Upper lobe of right lung (tissue), 1 donor: ENCODE measurements at regions not wholly inside any gene's neighbourhood (a gene's known extent, or its start where the extent isn't known, plus 50 kb on each side); places are given as distances from the start of the nearest gene placed in this dataset.

Experiments
- ATAC-seq: fragments of 200-7000 bp; cut with Tn5 transposase; one replicate; pipeline ENCODE4 v1.9.1; 2020; ENCODE audit warnings: mild to moderate bottlenecking, moderate library complexity
- DNase-seq: peaks from one replicate; pipeline ENCODE4 v3.0.0-alpha.2; 2020
- H3K27ac ChIP-seq: fragments of 200-600 bp; one replicate; pipeline ENCODE4 v1.8.0; 2022
- H3K27me3 ChIP-seq: fragments of 200-600 bp; one replicate; pipeline ENCODE4 v1.8.0; 2022; ENCODE audit warnings: mild to moderate bottlenecking
- H3K36me3 ChIP-seq: fragments of 200-600 bp; one replicate; pipeline ENCODE4 v1.8.0; 2022
- H3K4me1 ChIP-seq: fragments of 200-600 bp; one replicate; pipeline ENCODE4 v1.8.0; 2022
- H3K4me3 ChIP-seq: fragments of 200-600 bp; one replicate; pipeline ENCODE4 v1.8.0; 2022; ENCODE audit warnings: mild to moderate bottlenecking
- H3K9me3 ChIP-seq: fragments of 200-600 bp; one replicate; pipeline ENCODE4 v1.8.0; 2022
- intact Hi-C: fragments of 100-400 bp; cut with DNase I; formaldehyde crosslinking; loops from one replicate; pipeline ENCODE4 v1.11.0; 2022
- TF ChIP-seq, protein P1 (sequence below): fragments of 200-600 bp; IDR thresholded peaks from one replicate; pipeline ENCODE4 v1.8.0; 2022; ENCODE audit warnings: antibody characterized with exemption
- donor health status: DM: no; HTN: yes; CAD: no; lungs with severe emphysema.

GRCh38 chr7:15866753-15867152, 180.3 kb upstream of the MEOX2 start:
- TF ChIP-seq, protein P1, sequence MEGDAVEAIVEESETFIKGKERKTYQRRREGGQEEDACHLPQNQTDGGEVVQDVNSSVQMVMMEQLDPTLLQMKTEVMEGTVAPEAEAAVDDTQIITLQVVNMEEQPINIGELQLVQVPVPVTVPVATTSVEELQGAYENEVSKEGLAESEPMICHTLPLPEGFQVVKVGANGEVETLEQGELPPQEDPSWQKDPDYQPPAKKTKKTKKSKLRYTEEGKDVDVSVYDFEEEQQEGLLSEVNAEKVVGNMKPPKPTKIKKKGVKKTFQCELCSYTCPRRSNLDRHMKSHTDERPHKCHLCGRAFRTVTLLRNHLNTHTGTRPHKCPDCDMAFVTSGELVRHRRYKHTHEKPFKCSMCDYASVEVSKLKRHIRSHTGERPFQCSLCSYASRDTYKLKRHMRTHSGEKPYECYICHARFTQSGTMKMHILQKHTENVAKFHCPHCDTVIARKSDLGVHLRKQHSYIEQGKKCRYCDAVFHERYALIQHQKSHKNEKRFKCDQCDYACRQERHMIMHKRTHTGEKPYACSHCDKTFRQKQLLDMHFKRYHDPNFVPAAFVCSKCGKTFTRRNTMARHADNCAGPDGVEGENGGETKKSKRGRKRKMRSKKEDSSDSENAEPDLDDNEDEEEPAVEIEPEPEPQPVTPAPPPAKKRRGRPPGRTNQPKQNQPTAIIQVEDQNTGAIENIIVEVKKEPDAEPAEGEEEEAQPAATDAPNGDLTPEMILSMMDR: no peak

GRCh38 chr7:15864626-15864991, 178.1 kb upstream of the MEOX2 start:
- Histone ChIP-seq H3K27me3 (no peaks in the 10 kb centered on the region), H3K27ac (no peak overlapping the region), H3K36me3 (no peaks in the 10 kb centered on the region), H3K4me1 (peaks cover 4% of the 10 kb centered on the region), H3K9me3 (no peaks in the 10 kb centered on the region), H3K4me3 (no peak overlapping the region)
- TF ChIP-seq, protein P1: no peak
- ATAC-seq (no peak), DNase-seq (no peak)
- intact Hi-C loops: no loop called here

More at GRCh38 chr7:15866753-15867152, 180.3 kb upstream of the MEOX2 start:
- ATAC-seq (no peak), DNase-seq (no peak)
- Histone ChIP-seq H3K9me3 (no peaks in the 10 kb centered on the region), H3K4me1 (peaks cover 4% of the 10 kb centered on the region), H3K4me3 (no peak overlapping the region), H3K27me3 (no peaks in the 10 kb centered on the region), H3K27ac (no peak overlapping the region), H3K36me3 (no peaks in the 10 kb centered on the region)
- intact Hi-C loops: no loop called here

GRCh38 chr7:15863951-15864625, 177.6 kb upstream of the MEOX2 start:
- no peak for ATAC-seq
- Histone ChIP-seq H3K27me3 (no peaks in the 10 kb centered on the region), H3K36me3 (no peaks in the 10 kb centered on the region), H3K9me3 (no peaks in the 10 kb centered on the region), H3K27ac (no peak overlapping the region), H3K4me3 (no peak overlapping the region), H3K4me1 (peaks cover 4% of the 10 kb centered on the region)
- intact Hi-C loops: no loop called here
- no peak for DNase-seq
- TF ChIP-seq, protein P1: no peak

GRCh38 chr7:15862781-15863165, 176.3 kb upstream of the MEOX2 start:
- peaks cover 4% of the 10 kb centered on the region for H3K4me1 ChIP-seq
- ATAC-seq (no peak), DNase-seq (no peak)
- intact Hi-C loops: no loop called here
- TF ChIP-seq, protein P1: no peak
- H3K27me3 ChIP-seq: no peaks in the 10 kb centered on the region
- no peak overlapping the region for H3K4me3 ChIP-seq
- no peaks in the 10 kb centered on the region for H3K36me3 ChIP-seq
- no peaks in the 10 kb centered on the region for H3K9me3 ChIP-seq
- no peak overlapping the region for H3K27ac ChIP-seq

DNA sequence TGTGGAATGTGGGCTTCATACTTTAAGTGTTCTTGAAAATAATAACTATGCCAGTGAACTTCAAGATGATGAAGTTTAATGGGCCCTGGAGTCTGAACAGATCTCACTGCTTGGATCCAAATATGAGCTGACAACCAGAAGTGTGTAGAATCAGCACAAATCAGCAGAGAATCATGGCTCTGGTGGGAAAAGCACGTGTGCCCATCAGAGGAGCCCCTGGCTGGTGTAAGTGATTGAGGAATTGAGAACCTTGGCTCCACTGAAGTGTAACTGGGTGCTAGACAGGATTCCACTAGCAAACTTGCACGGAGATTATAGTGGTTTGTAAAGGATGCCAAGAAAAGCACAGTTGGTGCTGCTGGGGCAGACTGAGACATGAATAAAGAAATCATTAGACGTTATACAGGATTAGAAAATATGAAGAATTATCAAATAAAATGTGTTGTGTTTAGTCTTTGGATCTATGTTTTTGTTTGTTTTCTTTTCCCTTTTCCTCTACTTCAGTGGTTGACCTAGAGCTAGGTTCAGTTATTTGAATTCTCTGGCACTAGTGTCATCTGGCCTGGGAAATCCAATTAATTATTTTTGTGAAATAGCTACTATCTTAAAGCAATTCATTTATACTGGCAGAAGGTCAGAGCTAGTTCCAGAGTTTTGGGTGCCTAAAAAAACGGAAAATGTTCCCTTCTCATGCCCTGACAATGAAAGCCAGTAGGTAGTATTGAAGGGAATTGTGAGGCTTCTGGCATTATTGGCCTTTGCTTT, 175.7 kb upstream of the MEOX2 start:
- Histone ChIP-seq H3K27me3 (no peaks in the 10 kb centered on the region), H3K4me1 (peaks cover 4% of the 10 kb centered on the region), H3K9me3 (no peaks in the 10 kb centered on the region), H3K36me3 (no peaks in the 10 kb centered on the region), H3K4me3 (no peak overlapping the region), H3K27ac (no peak overlapping the region)
- intact Hi-C loops: no loop called here
- ATAC-seq (no peak), DNase-seq (no peak)
- TF ChIP-seq, protein P1: no peak
